ENCODE measurements at regions not wholly inside any gene's neighbourhood (a gene's known extent, or its start where the extent isn't known, plus 50 kb on each side); places are given as distances from the start of the nearest gene placed in this dataset.

GRCh38 chr5:147143215-147143614 lies 91.6 kb upstream of the STK32A start:
- H3K36me3 Mint-ChIP-seq (ENCODE audit: unreplicated experiment), result peaks cover 16% of the 10 kb centered on the region
- H3K4me3 Mint-ChIP-seq (ENCODE audit: unreplicated experiment), result no peak overlapping the region
- no peak overlapping the region for H3K27ac Mint-ChIP-seq (ENCODE audit: unreplicated experiment)
- TF ChIP-seq CTCF (IDR thresholded peaks at IDR 0.05; ENCODE audit: partially characterized antibody, unreplicated experiment), result no peak
- DNase-seq, result no peak
- H3K27me3 Mint-ChIP-seq (ENCODE audit: unreplicated experiment), result no peaks in the 10 kb centered on the region
- H3K9me3 Mint-ChIP-seq (ENCODE audit: unreplicated experiment), result peaks cover 7% of the 10 kb centered on the region
- H3K4me1 Mint-ChIP-seq (ENCODE audit: low read depth, unreplicated experiment), result no peaks in the 10 kb centered on the region

GRCh38 chr5:147145328-147145727 lies 89.5 kb upstream of the STK32A start:
- H3K27me3 Mint-ChIP-seq (ENCODE audit: unreplicated experiment), result no peaks in the 10 kb centered on the region
- H3K4me3 Mint-ChIP-seq (ENCODE audit: unreplicated experiment), result no peak overlapping the region
- no peak for TF ChIP-seq CTCF (IDR thresholded peaks at IDR 0.05; ENCODE audit: partially characterized antibody, unreplicated experiment)
- H3K36me3 Mint-ChIP-seq (ENCODE audit: unreplicated experiment), result no peaks in the 10 kb centered on the region
- no peaks in the 10 kb centered on the region for H3K9me3 Mint-ChIP-seq (ENCODE audit: unreplicated experiment)
- no peak overlapping the region for H3K27ac Mint-ChIP-seq (ENCODE audit: unreplicated experiment)
- DNase-seq, result no peak
- H3K4me1 Mint-ChIP-seq (ENCODE audit: low read depth, unreplicated experiment), result no peaks in the 10 kb centered on the region

GRCh38 chr5:147148715-147149114 lies 86.1 kb upstream of the STK32A start:
- Mint-ChIP-seq H3K4me3 (ENCODE audit: unreplicated experiment) (no peak overlapping the region), H3K27ac (ENCODE audit: unreplicated experiment) (no peak overlapping the region), H3K36me3 (ENCODE audit: unreplicated experiment) (no peaks in the 10 kb centered on the region), H3K4me1 (ENCODE audit: low read depth, unreplicated experiment) (no peaks in the 10 kb centered on the region), H3K9me3 (ENCODE audit: unreplicated experiment) (no peaks in the 10 kb centered on the region), H3K27me3 (ENCODE audit: unreplicated experiment) (no peaks in the 10 kb centered on the region)
- no peak for DNase-seq
- no peak for TF ChIP-seq CTCF (IDR thresholded peaks at IDR 0.05; ENCODE audit: partially characterized antibody, unreplicated experiment)

GRCh38 chr5:147152086-147152485 lies 82.7 kb upstream of the STK32A start:
- Mint-ChIP-seq H3K27ac (ENCODE audit: unreplicated experiment) (no peak overlapping the region), H3K36me3 (ENCODE audit: unreplicated experiment) (no peaks in the 10 kb centered on the region), H3K9me3 (ENCODE audit: unreplicated experiment) (no peaks in the 10 kb centered on the region), H3K4me3 (ENCODE audit: unreplicated experiment) (no peak overlapping the region), H3K4me1 (ENCODE audit: low read depth, unreplicated experiment) (no peaks in the 10 kb centered on the region), H3K27me3 (ENCODE audit: unreplicated experiment) (no peaks in the 10 kb centered on the region)
- TF ChIP-seq CTCF (IDR thresholded peaks at IDR 0.05; ENCODE audit: partially characterized antibody, unreplicated experiment), result no peak
- no peak for DNase-seq

- H3K4me1 Mint-ChIP-seq (ENCODE audit: low read depth, unreplicated experiment), result no peaks in the 10 kb centered on the region
- no peak overlapping the region for H3K4me3 Mint-ChIP-seq (ENCODE audit: unreplicated experiment)
- DNase-seq, result no peak
- no peaks in the 10 kb centered on the region for H3K36me3 Mint-ChIP-seq (ENCODE audit: unreplicated experiment)
- H3K27me3 Mint-ChIP-seq (ENCODE audit: unreplicated experiment), result no peaks in the 10 kb centered on the region
- no peaks in the 10 kb centered on the region for H3K9me3 Mint-ChIP-seq (ENCODE audit: unreplicated experiment)
- TF ChIP-seq CTCF (IDR thresholded peaks at IDR 0.05; ENCODE audit: partially characterized antibody, unreplicated experiment), result no peak
- no peak overlapping the region for H3K27ac Mint-ChIP-seq (ENCODE audit: unreplicated experiment)
Observed at GRCh38 chr5:147154809-147155208, 80.0 kb upstream of the STK32A start.
